ENCODE measurements at regions not wholly inside any gene's neighbourhood (a gene's known extent, or its start where the extent isn't known, plus 50 kb on each side); places are given as distances from the start of the nearest gene placed in this dataset.

DNA sequence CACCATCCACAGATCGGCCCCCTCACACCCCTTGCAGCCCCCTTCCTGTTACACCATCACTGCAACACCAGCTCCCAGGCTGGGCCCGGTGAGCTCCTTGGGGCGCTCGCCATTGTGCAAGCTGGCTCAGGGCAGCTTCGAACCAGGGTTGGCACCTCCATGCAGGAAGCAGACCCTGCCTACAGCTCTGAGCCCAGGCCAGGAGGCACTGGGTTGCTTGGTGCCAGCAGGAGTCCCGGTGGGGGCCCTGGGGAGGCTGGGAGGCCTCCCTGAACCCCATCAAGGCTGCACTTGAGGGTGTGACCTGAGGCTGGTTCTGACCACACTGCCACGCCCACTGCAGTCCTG is 417.1 kb downstream of the CTTN start:
- Histone ChIP-seq H3K4me2 (no peak overlapping the region), H4K20me1 (ENCODE audit: low read depth) (no peaks in the 10 kb centered on the region), H3K27me3 (no peaks in the 10 kb centered on the region), H3K4me3 (no peak overlapping the region), H3K9me3 (ENCODE audit: low read depth) (no peaks in the 10 kb centered on the region), H3K79me2 (ENCODE audit: low read depth) (no peaks in the 10 kb centered on the region), H3K27ac (no peak overlapping the region), H3K36me3 (no peaks in the 10 kb centered on the region), H3K9ac (no peak overlapping the region), H2AFZ (replicated peaks) (no peak overlapping the region), H3F3A (ENCODE audit: low read depth) (no peaks in the 10 kb centered on the region), H3K4me1 (peaks cover 6% of the 10 kb centered on the region)
- Mint-ChIP-seq H3K4me3 (no peak overlapping the region), H3K27me3 (ENCODE audit: insufficient read depth, low read depth) (peaks cover 15% of the 10 kb centered on the region), H3K4me1 (no peaks in the 10 kb centered on the region), H3K9me3 (no peaks in the 10 kb centered on the region), H3K27ac (no peak overlapping the region), H3K36me3 (no peaks in the 10 kb centered on the region)
- DNase-seq (ENCODE audit: low spot score) = no peak
- TF ChIP-seq, protein P1, sequence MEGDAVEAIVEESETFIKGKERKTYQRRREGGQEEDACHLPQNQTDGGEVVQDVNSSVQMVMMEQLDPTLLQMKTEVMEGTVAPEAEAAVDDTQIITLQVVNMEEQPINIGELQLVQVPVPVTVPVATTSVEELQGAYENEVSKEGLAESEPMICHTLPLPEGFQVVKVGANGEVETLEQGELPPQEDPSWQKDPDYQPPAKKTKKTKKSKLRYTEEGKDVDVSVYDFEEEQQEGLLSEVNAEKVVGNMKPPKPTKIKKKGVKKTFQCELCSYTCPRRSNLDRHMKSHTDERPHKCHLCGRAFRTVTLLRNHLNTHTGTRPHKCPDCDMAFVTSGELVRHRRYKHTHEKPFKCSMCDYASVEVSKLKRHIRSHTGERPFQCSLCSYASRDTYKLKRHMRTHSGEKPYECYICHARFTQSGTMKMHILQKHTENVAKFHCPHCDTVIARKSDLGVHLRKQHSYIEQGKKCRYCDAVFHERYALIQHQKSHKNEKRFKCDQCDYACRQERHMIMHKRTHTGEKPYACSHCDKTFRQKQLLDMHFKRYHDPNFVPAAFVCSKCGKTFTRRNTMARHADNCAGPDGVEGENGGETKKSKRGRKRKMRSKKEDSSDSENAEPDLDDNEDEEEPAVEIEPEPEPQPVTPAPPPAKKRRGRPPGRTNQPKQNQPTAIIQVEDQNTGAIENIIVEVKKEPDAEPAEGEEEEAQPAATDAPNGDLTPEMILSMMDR (IDR thresholded peaks at IDR 0.05) = no peak
- TF ChIP-seq EZH2phosphoT487 (IDR thresholded peaks at IDR 0.05) (no peak), EZH2 (IDR thresholded peaks at IDR 0.05) (no peak)

DNA sequence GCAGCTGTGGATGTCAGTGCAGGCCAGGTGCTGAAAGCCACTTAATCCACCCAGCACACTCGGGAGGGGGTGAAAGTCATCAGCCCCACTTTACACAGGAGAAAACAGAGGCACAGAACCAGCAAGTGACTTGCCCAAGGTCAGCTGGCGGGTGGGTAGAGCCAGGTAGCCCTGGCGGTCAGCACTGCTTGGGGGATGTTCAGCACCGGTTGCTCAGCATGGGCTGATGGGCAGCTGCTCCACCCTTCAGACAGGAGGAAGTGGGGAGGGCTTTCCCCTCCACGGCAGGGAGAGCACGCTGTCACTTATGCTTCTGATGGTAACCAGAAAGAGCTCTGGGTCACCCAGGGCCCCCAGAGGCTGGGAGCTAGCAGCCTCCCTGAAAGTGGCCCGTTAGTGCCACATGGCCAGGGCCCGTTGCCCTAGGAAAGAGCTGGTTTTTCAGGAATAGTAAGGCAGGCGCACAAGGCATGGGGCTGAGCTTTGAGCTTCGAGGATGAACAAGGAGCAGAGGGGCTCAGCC is 417.9 kb downstream of the CTTN start:
- H3K9ac ChIP-seq = no peak overlapping the region
- no peak overlapping the region for H3K27ac ChIP-seq
- no peaks in the 10 kb centered on the region for H3K79me2 ChIP-seq (ENCODE audit: low read depth)
- no peak overlapping the region for H2AFZ ChIP-seq (replicated peaks)
- no peaks in the 10 kb centered on the region for H3F3A ChIP-seq (ENCODE audit: low read depth)
- H3K4me1 ChIP-seq = peaks cover 6% of the 10 kb centered on the region
- no peak overlapping the region for H3K4me3 ChIP-seq
- no peak overlapping the region for H3K4me2 ChIP-seq
- no peaks in the 10 kb centered on the region for H3K27me3 ChIP-seq
- Mint-ChIP-seq H3K4me1 (no peaks in the 10 kb centered on the region), H3K9me3 (no peaks in the 10 kb centered on the region), H3K27me3 (ENCODE audit: insufficient read depth, low read depth) (peaks cover 18% of the 10 kb centered on the region), H3K27ac (no peak overlapping the region), H3K4me3 (no peak overlapping the region), H3K36me3 (no peaks in the 10 kb centered on the region)
- no peak for DNase-seq (ENCODE audit: low spot score)
- H3K9me3 ChIP-seq (ENCODE audit: low read depth) = no peaks in the 10 kb centered on the region
- no peaks in the 10 kb centered on the region for H4K20me1 ChIP-seq (ENCODE audit: low read depth)
- no peaks in the 10 kb centered on the region for H3K36me3 ChIP-seq
- TF ChIP-seq EZH2 (IDR thresholded peaks at IDR 0.05) (no peak), EZH2phosphoT487 (IDR thresholded peaks at IDR 0.05) (no peak)
- TF ChIP-seq, protein P1 (IDR thresholded peaks at IDR 0.05) = no peak

DNA sequence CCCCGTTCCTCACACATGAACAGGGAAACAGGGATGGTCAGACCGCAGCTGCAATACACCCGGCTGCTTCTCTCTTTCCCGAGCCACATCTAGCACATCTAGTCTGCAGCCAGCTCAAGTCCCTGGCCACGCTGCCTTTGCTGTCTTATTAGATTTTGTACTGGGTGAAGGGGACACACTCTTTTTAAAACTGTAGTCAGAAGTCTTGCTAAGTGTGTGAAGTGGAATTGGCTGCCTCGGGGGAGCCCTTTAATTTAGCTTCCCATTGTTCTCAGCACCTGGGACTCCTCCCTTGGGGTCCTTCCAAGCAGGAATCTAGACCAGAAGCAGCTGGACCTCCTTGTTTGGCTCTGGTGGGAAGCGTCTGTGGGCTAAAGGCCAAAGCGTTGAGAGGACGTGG is 420.0 kb downstream of the CTTN start:
- Histone ChIP-seq H3K4me1 (peaks cover 6% of the 10 kb centered on the region), H3K27ac (no peak overlapping the region), H3F3A (ENCODE audit: low read depth) (no peaks in the 10 kb centered on the region), H3K27me3 (no peaks in the 10 kb centered on the region), H3K4me3 (no peak overlapping the region), H4K20me1 (ENCODE audit: low read depth) (no peaks in the 10 kb centered on the region), H3K4me2 (no peak overlapping the region), H3K9ac (no peak overlapping the region), H2AFZ (replicated peaks) (no peak overlapping the region), H3K36me3 (no peaks in the 10 kb centered on the region), H3K9me3 (ENCODE audit: low read depth) (no peaks in the 10 kb centered on the region), H3K79me2 (ENCODE audit: low read depth) (no peaks in the 10 kb centered on the region)
- Mint-ChIP-seq H3K36me3 (no peaks in the 10 kb centered on the region), H3K9me3 (no peaks in the 10 kb centered on the region), H3K4me1 (no peaks in the 10 kb centered on the region), H3K27me3 (ENCODE audit: insufficient read depth, low read depth) (peaks cover 26% of the 10 kb centered on the region), H3K4me3 (no peak overlapping the region), H3K27ac (no peak overlapping the region)
- TF ChIP-seq EZH2phosphoT487 (IDR thresholded peaks at IDR 0.05) (no peak), EZH2 (IDR thresholded peaks at IDR 0.05) (no peak)
- TF ChIP-seq, protein P1 (IDR thresholded peaks at IDR 0.05) = no peak
- no peak for DNase-seq (ENCODE audit: low spot score)

Data from neural progenitor cell (in vitro differentiated cells).